ENCODE measurements at regions not wholly inside any gene's neighbourhood (a gene's known extent, or its start where the extent isn't known, plus 50 kb on each side); places are given as distances from the start of the nearest gene placed in this dataset.

DNA sequence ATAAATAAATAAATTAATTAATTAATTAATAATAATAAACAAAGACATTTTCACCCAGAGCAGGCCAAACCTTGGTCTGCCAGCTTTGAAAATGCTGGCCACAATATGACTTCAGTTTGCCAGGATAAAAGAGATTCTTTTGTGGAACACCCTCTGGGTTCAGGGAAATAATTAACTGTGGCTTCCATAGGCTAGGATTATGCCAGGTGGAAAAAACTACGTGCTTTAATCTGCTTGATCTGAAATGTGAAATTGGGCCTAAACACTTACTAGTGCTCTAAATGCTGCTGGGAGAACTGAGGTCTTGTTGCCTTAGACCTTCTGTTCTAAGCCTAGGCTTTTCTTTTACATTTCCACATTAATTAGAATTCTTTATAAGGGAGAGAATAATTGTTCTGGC is 650.0 kb downstream of the DIAPH3 start:
- Histone ChIP-seq H3K27me3 (no peaks in the 10 kb centered on the region), H3K4me1 (ENCODE audit: low read depth) (no peaks in the 10 kb centered on the region), H3K9me3 (ENCODE audit: low read depth) (no peaks in the 10 kb centered on the region), H3K27ac (no peak overlapping the region), H3K4me3 (no peak overlapping the region), H3K36me3 (no peaks in the 10 kb centered on the region)
- no peak for DNase-seq (ENCODE audit: low read depth in 1 of 2, low spot score in 1 of 2)
- no peak for TF ChIP-seq CTCF (IDR thresholded peaks at IDR 0.05; ENCODE audit: low read depth, low read length)

GRCh38 chr13:59514316-59514715 is 649.4 kb downstream of the DIAPH3 start:
- H3K27me3 ChIP-seq: no peaks in the 10 kb centered on the region
- no peaks in the 10 kb centered on the region for H3K36me3 ChIP-seq
- H3K4me1 ChIP-seq (ENCODE audit: low read depth): no peaks in the 10 kb centered on the region
- no peaks in the 10 kb centered on the region for H3K9me3 ChIP-seq (ENCODE audit: low read depth)
- no peak for DNase-seq (ENCODE audit: low read depth in 1 of 2, low spot score in 1 of 2)
- no peak overlapping the region for H3K27ac ChIP-seq
- TF ChIP-seq CTCF (IDR thresholded peaks at IDR 0.05; ENCODE audit: low read depth, low read length): no peak
- H3K4me3 ChIP-seq: no peak overlapping the region

DNA sequence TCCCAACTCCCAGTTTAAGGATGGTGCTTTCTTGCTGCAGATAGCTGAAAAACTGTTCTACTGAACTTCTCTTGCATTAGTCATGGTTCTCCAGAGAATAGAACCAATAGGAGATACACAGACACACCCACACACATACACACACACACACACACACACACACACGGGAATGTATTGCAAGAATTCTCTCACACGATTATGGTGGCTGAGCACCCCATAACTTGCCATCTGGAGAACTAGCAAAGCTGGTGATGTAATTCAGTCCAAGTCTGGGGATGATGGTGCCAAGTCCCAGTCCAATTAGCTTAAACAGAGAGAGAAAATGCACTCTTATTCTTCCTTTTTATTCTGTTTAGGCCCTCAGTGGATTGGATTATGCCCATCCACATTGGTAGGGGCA is 643.9 kb downstream of the DIAPH3 start:
- Histone ChIP-seq H3K4me1 (ENCODE audit: low read depth) (no peaks in the 10 kb centered on the region), H3K36me3 (no peaks in the 10 kb centered on the region), H3K27ac (no peak overlapping the region), H3K4me3 (no peak overlapping the region), H3K9me3 (ENCODE audit: low read depth) (no peaks in the 10 kb centered on the region), H3K27me3 (no peaks in the 10 kb centered on the region)
- TF ChIP-seq CTCF (IDR thresholded peaks at IDR 0.05; ENCODE audit: low read depth, low read length): no peak
- peak in 1 of 2 donors; percentile 16 for DNase-seq (ENCODE audit: low read depth in 1 of 2, low spot score in 1 of 2)

GRCh38 chr13:59521549-59521948 is 642.2 kb downstream of the DIAPH3 start:
- DNase-seq (ENCODE audit: low read depth in 1 of 2, low spot score in 1 of 2): no peak
- Histone ChIP-seq H3K27ac (no peak overlapping the region), H3K27me3 (no peaks in the 10 kb centered on the region), H3K9me3 (ENCODE audit: low read depth) (no peaks in the 10 kb centered on the region), H3K4me1 (ENCODE audit: low read depth) (no peaks in the 10 kb centered on the region), H3K4me3 (no peak overlapping the region), H3K36me3 (no peaks in the 10 kb centered on the region)
- TF ChIP-seq CTCF (IDR thresholded peaks at IDR 0.05; ENCODE audit: low read depth, low read length): no peak

DNA sequence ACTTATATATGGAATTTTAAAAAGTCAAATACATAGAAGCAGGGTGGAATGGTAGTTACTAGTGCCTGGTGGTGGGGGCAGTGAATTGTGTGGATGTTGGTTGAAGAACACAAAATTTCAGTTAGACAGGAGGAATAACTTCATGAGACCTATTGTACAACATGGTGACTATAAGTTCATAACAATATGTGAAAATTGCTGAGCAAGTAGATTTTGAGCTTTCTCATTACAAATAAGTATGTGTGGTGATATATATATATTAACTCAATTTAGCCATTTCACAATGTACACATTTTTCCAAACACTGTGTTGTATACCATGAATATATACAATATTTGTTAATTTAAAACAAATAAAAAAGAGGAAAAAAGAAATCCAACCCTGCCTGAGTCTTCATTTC is 641.1 kb downstream of the DIAPH3 start:
- Histone ChIP-seq H3K36me3 (no peaks in the 10 kb centered on the region), H3K4me1 (ENCODE audit: low read depth) (no peaks in the 10 kb centered on the region), H3K9me3 (ENCODE audit: low read depth) (no peaks in the 10 kb centered on the region), H3K4me3 (no peak overlapping the region), H3K27me3 (no peaks in the 10 kb centered on the region), H3K27ac (no peak overlapping the region)
- no peak for DNase-seq (ENCODE audit: low read depth in 1 of 2, low spot score in 1 of 2)
- no peak for TF ChIP-seq CTCF (IDR thresholded peaks at IDR 0.05; ENCODE audit: low read depth, low read length)

GRCh38 chr13:59527500-59527899 is 636.2 kb downstream of the DIAPH3 start:
- peaks cover 14% of the 10 kb centered on the region for H3K4me1 ChIP-seq (ENCODE audit: low read depth)
- no peak overlapping the region for H3K4me3 ChIP-seq
- DNase-seq (ENCODE audit: low read depth in 1 of 2, low spot score in 1 of 2): no peak

More at GRCh38 chr13:59527500-59527899, 636.2 kb downstream of the DIAPH3 start:
- no peaks in the 10 kb centered on the region for H3K36me3 ChIP-seq
- no peak overlapping the region for H3K27ac ChIP-seq
- TF ChIP-seq CTCF (IDR thresholded peaks at IDR 0.05; ENCODE audit: low read depth, low read length): no peak
- H3K27me3 ChIP-seq: no peaks in the 10 kb centered on the region
- no peaks in the 10 kb centered on the region for H3K9me3 ChIP-seq (ENCODE audit: low read depth)
